ENCODE measurements at regions not wholly inside any gene's neighbourhood (a gene's known extent, or its start where the extent isn't known, plus 50 kb on each side); places are given as distances from the start of the nearest gene placed in this dataset.
"Not testable (repeated sequence)": the region's sequence is repeated elsewhere in the genome, so short reads cannot be mapped to it uniquely, and the experiment has no call there.

- DNase-seq (ENCODE audit: low read depth in 2 of 2, low spot score in 1 of 2), result no peak
These were observed 137.8 kb upstream of the TSC22D1 start for GRCh38 chr13:44713788-44714469.

- DNase-seq (ENCODE audit: low read depth in 2 of 2, low spot score in 1 of 2), result no peak
These were observed 135.6 kb upstream of the TSC22D1 start for GRCh38 chr13:44711706-44712105.

- no peak for DNase-seq (ENCODE audit: low read depth in 2 of 2, low spot score in 1 of 2)
These were observed 134.4 kb upstream of the TSC22D1 start for GRCh38 chr13:44710576-44710975.

- not testable (repeated sequence) for DNase-seq (ENCODE audit: low read depth in 2 of 2, low spot score in 1 of 2)
These were observed 128.7 kb upstream of the TSC22D1 start for GRCh38 chr13:44704811-44705210.

GRCh38 chr13:44703371-44703770, 127.2 kb upstream of the TSC22D1 start:
- DNase-seq (ENCODE audit: low read depth in 2 of 2, low spot score in 1 of 2), result no peak

- DNase-seq (ENCODE audit: low read depth in 2 of 2, low spot score in 1 of 2), result no peak
These were observed 121.9 kb upstream of the TSC22D1 start for GRCh38 chr13:44698066-44698465.

- DNase-seq (ENCODE audit: low read depth in 2 of 2, low spot score in 1 of 2), result no peak
These were observed 120.9 kb upstream of the TSC22D1 start for GRCh38 chr13:44697058-44697457.

- DNase-seq (ENCODE audit: low read depth in 2 of 2, low spot score in 1 of 2), result no peak
These were observed 119.4 kb upstream of the TSC22D1 start for GRCh38 chr13:44695520-44695919.

- no peak for DNase-seq (ENCODE audit: low read depth in 2 of 2, low spot score in 1 of 2)
These were observed 118.7 kb upstream of the TSC22D1 start for GRCh38 chr13:44694842-44695241.

GRCh38 chr13:44694291-44694690, 118.2 kb upstream of the TSC22D1 start:
- no peak for DNase-seq (ENCODE audit: low read depth in 2 of 2, low spot score in 1 of 2)

- DNase-seq (ENCODE audit: low read depth in 2 of 2, low spot score in 1 of 2), result no peak
These were observed 117.1 kb upstream of the TSC22D1 start for GRCh38 chr13:44693156-44693764.

GRCh38 chr13:44692173-44692713, 116.1 kb upstream of the TSC22D1 start:
- no peak for DNase-seq (ENCODE audit: low read depth in 2 of 2, low spot score in 1 of 2)

GRCh38 chr13:44690376-44690775, 114.2 kb upstream of the TSC22D1 start:
- no peak for DNase-seq (ENCODE audit: low read depth in 2 of 2, low spot score in 1 of 2)

- no peak for DNase-seq (ENCODE audit: low read depth in 2 of 2, low spot score in 1 of 2)
These were observed 112.5 kb upstream of the TSC22D1 start for GRCh38 chr13:44688652-44689051.

GRCh38 chr13:44686531-44686934, 110.4 kb upstream of the TSC22D1 start:
- DNase-seq (ENCODE audit: low read depth in 2 of 2, low spot score in 1 of 2), result no peak

- DNase-seq (ENCODE audit: low read depth in 2 of 2, low spot score in 1 of 2), result no peak
These were observed 109.5 kb upstream of the TSC22D1 start for GRCh38 chr13:44685641-44686040.

GRCh38 chr13:44682416-44682815, 106.3 kb upstream of the TSC22D1 start:
- DNase-seq (ENCODE audit: low read depth in 2 of 2, low spot score in 1 of 2), result not testable (repeated sequence)

GRCh38 chr13:44680746-44681355, 104.7 kb upstream of the TSC22D1 start:
- no peak for DNase-seq (ENCODE audit: low read depth in 2 of 2, low spot score in 1 of 2)

- DNase-seq (ENCODE audit: low read depth in 2 of 2, low spot score in 1 of 2), result no peak
These were observed 103.5 kb upstream of the TSC22D1 start for GRCh38 chr13:44679597-44679996.

GRCh38 chr13:44678197-44678596, 102.1 kb upstream of the TSC22D1 start:
- no peak for DNase-seq (ENCODE audit: low read depth in 2 of 2, low spot score in 1 of 2)

- no peak for DNase-seq (ENCODE audit: low read depth in 2 of 2, low spot score in 1 of 2)
These were observed 100.4 kb upstream of the TSC22D1 start for GRCh38 chr13:44676534-44676933.

GRCh38 chr13:44669534-44669933, 93.4 kb upstream of the TSC22D1 start:
- DNase-seq (ENCODE audit: low read depth in 2 of 2, low spot score in 1 of 2), result no peak
